ENCODE measurements at regions not wholly inside any gene's neighbourhood (a gene's known extent, or its start where the extent isn't known, plus 50 kb on each side); places are given as distances from the start of the nearest gene placed in this dataset.
A peak's percentile ranks its signal among the peaks of the same experiment; 100 is the strongest.

GRCh38 chr1:60868901-60869663 lies 213.3 kb upstream of the NFIA start:
- intact Hi-C loops (cut with DNase I) = no loop called here
- ATAC-seq = no peak

GRCh38 chr1:60867782-60868181 lies 214.6 kb upstream of the NFIA start:
- ATAC-seq = no peak
- 75% methylated on average over 12 of the region's 12 CpGs for WGBS
- intact Hi-C loops (cut with DNase I) = no loop called here
- peak in 2 of 3 donors; percentile 50 to 52 for DNase-seq
- Histone ChIP-seq H3K27me3 (ENCODE audit: control insufficient read depth, insufficient read depth) (no peaks in the 10 kb centered on the region), H3K9me3 (ENCODE audit: control insufficient read depth, low read length) (no peaks in the 10 kb centered on the region), H3K4me3 (ENCODE audit: low read length) (no peak overlapping the region), H3K27ac (ENCODE audit: low read length) (no peak overlapping the region), H3K4me1 (ENCODE audit: control insufficient read depth, insufficient read depth, low read length) (no peaks in the 10 kb centered on the region)

More at GRCh38 chr1:60868901-60869663, 213.3 kb upstream of the NFIA start:
- no peaks in the 10 kb centered on the region for H3K9me3 ChIP-seq (ENCODE audit: control insufficient read depth, low read length)
- no peaks in the 10 kb centered on the region for H3K4me1 ChIP-seq (ENCODE audit: control insufficient read depth, insufficient read depth, low read length)
- WGBS = 92% methylated on average over 2 of the region's 2 CpGs
- DNase-seq = no peak
- no peak overlapping the region for H3K27ac ChIP-seq (ENCODE audit: low read length)
- H3K27me3 ChIP-seq (ENCODE audit: control insufficient read depth, insufficient read depth) = no peaks in the 10 kb centered on the region
- no peak overlapping the region for H3K4me3 ChIP-seq (ENCODE audit: low read length)

DNA sequence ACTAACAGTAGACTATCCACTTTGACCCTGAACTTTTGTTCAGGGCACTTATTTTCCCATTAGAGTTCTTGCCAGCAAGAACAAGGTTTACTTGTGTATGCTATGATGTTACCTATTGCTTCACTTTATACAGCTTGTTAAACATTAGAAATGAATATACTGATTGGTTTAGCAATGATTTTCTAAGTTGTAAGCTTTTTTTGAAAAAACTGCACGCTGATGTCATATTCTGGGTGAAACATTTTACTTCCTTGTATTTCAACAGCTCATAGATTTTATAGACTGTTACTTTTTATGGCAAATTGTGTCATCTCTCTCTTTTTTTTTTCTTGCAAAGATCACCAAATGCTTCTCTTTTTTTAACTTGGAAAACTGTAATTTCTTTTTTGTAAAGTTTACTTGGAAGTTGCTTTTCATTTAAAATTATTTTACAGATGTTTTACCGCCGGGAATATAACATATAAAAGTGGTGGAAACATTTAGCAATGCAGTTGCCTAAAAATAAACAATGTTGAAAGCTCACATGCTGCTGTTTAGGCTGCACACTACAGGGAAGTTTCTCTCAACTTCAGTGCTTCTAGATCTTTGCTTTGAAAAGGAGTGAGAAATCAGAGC lies 215.3 kb upstream of the NFIA start:
- intact Hi-C loops (cut with DNase I) = no loop called here
- no peak overlapping the region for H3K27ac ChIP-seq (ENCODE audit: low read length)
- H3K9me3 ChIP-seq (ENCODE audit: control insufficient read depth, low read length) = no peaks in the 10 kb centered on the region
- no peaks in the 10 kb centered on the region for H3K27me3 ChIP-seq (ENCODE audit: control insufficient read depth, insufficient read depth)
- ATAC-seq (no peak), DNase-seq (no peak)
- peak overlapping the region; percentile 38 for H3K4me3 ChIP-seq (ENCODE audit: low read length)
- H3K4me1 ChIP-seq (ENCODE audit: control insufficient read depth, insufficient read depth, low read length) = no peaks in the 10 kb centered on the region
- WGBS = 32% methylated on average over 3 of the region's 3 CpGs

GRCh38 chr1:60866226-60866900 lies 216.0 kb upstream of the NFIA start:
- WGBS = 35% methylated on average over 13 of the region's 13 CpGs
- H3K27me3 ChIP-seq (ENCODE audit: control insufficient read depth, insufficient read depth) = no peaks in the 10 kb centered on the region
- DNase-seq = no peak
- H3K4me3 ChIP-seq (ENCODE audit: low read length) = peak overlapping the region; percentile 38
- ATAC-seq = no peak
- H3K9me3 ChIP-seq (ENCODE audit: control insufficient read depth, low read length) = no peaks in the 10 kb centered on the region
- intact Hi-C loops (cut with DNase I) = no loop called here
- H3K4me1 ChIP-seq (ENCODE audit: control insufficient read depth, insufficient read depth, low read length) = peaks cover 2% of the 10 kb centered on the region
- H3K27ac ChIP-seq (ENCODE audit: low read length) = no peak overlapping the region

- Histone ChIP-seq H3K27ac (ENCODE audit: low read length) (no peak overlapping the region), H3K4me3 (ENCODE audit: low read length) (peak overlapping the region; percentile 16), H3K27me3 (ENCODE audit: control insufficient read depth, insufficient read depth) (no peaks in the 10 kb centered on the region), H3K4me1 (ENCODE audit: control insufficient read depth, insufficient read depth, low read length) (peaks cover 2% of the 10 kb centered on the region), H3K9me3 (ENCODE audit: control insufficient read depth, low read length) (no peaks in the 10 kb centered on the region)
- ATAC-seq (peak; percentile 9 to 36), DNase-seq (no peak)
- intact Hi-C loops (cut with DNase I) = no loop called here
- 57% methylated on average over 8 of the region's 8 CpGs for WGBS
Measured at GRCh38 chr1:60865166-60865565, 217.2 kb upstream of the NFIA start.

DNA sequence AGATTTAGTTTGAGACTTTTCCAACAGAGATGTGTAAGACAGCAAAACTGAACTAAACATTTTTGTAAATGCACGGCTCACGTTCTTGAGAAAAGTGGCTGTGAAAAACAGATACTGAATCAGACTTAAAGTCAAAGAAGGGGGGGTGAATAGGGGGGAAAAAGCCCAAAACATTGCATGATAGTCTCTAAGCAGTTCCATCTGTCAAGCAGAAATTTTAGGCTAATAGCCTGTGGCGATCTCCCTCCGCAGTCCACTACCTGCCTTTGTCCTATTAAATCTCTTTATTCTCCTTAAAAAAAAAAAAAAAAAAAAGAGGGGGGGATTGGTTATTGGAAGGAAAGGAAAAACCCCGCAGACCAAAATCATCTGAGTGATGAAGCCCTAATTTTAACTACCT lies 217.6 kb upstream of the NFIA start:
- intact Hi-C loops (cut with DNase I) = no loop called here
- WGBS = 88% methylated on average over 5 of the region's 5 CpGs
- Histone ChIP-seq H3K4me1 (ENCODE audit: control insufficient read depth, insufficient read depth, low read length) (peaks cover 2% of the 10 kb centered on the region), H3K4me3 (ENCODE audit: low read length) (no peak overlapping the region), H3K9me3 (ENCODE audit: control insufficient read depth, low read length) (no peaks in the 10 kb centered on the region), H3K27ac (ENCODE audit: low read length) (no peak overlapping the region), H3K27me3 (ENCODE audit: control insufficient read depth, insufficient read depth) (no peaks in the 10 kb centered on the region)
- no peak for ATAC-seq
- DNase-seq = no peak

DNA sequence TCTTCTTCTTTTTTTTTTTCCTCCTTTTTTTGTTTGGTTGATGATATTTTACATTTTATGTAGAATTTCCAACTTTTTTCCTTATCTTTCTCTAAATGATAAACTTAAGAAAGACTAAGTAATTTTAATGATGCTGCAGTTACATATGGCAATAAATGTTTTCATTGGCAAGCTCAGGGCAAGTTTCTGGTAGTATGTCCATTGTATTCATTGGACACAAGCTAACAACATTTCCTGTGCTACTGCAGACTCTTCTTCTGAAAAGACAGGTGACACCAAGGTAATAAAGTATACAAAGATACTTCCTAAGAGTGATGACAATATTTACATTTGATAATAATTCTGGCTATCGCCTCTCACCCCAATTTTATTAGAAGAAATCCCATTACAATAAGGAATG lies 219.2 kb upstream of the NFIA start:
- Histone ChIP-seq H3K4me3 (ENCODE audit: low read length) (no peak overlapping the region), H3K4me1 (ENCODE audit: control insufficient read depth, insufficient read depth, low read length) (peaks cover 2% of the 10 kb centered on the region), H3K9me3 (ENCODE audit: control insufficient read depth, low read length) (no peaks in the 10 kb centered on the region), H3K27ac (ENCODE audit: low read length) (no peak overlapping the region), H3K27me3 (ENCODE audit: control insufficient read depth, insufficient read depth) (no peaks in the 10 kb centered on the region)
- DNase-seq (no peak), ATAC-seq (no peak)
- 100% methylated on average over 1 of the region's 1 CpG for WGBS
- intact Hi-C loops (cut with DNase I) = no loop called here

DNA sequence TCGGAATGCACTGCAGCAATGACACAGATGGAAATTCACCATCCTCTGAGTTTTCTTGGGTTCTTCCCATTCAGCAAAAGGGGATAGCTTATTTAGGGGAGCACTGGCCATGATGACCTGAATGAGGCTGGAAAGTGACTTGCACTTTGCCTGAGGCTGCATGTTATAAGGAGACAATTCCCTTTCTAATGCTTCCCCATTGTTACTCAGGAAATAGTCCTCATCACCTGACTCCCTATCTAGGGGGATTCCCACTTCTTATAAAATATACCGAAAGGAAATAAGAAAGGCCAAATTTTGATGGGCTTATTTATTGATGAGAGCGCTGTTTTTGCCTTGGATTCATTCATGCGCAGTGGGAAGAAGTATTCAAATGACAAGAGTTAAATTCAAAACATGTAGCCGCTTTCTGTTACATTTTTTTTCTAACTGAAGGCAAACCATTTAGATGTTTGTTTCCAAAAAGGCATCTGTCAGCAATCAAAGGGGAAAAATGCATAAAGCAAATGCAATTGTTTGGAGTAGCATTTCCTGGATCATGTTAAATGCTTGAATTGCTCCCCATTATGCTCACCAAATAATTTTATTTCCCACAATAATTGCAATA lies 220.3 kb upstream of the NFIA start:
- no peak overlapping the region for H3K27ac ChIP-seq (ENCODE audit: low read length)
- no peaks in the 10 kb centered on the region for H3K27me3 ChIP-seq (ENCODE audit: control insufficient read depth, insufficient read depth)
- H3K9me3 ChIP-seq (ENCODE audit: control insufficient read depth, low read length) = no peaks in the 10 kb centered on the region
- 57% methylated on average over 5 of the region's 5 CpGs for WGBS
- peaks cover 2% of the 10 kb centered on the region for H3K4me1 ChIP-seq (ENCODE audit: control insufficient read depth, insufficient read depth, low read length)
- no peak overlapping the region for H3K4me3 ChIP-seq (ENCODE audit: low read length)
- DNase-seq = no peak
- intact Hi-C loops (cut with DNase I) = no loop called here
- no peak for ATAC-seq

- H3K9me3 ChIP-seq (ENCODE audit: control insufficient read depth, low read length) = no peaks in the 10 kb centered on the region
- 80% methylated on average over 2 of the region's 2 CpGs for WGBS
- ATAC-seq (no peak), DNase-seq (no peak)
- intact Hi-C loops (cut with DNase I) = loop anchor here in 1 of 4 donors (10.0 kb wide), 1 partner anchor 996 kb away; no protein-coding TSS in a partner anchor
- H3K27ac ChIP-seq (ENCODE audit: low read length) = no peak overlapping the region
- H3K4me1 ChIP-seq (ENCODE audit: control insufficient read depth, insufficient read depth, low read length) = peaks cover 2% of the 10 kb centered on the region
- H3K27me3 ChIP-seq (ENCODE audit: control insufficient read depth, insufficient read depth) = no peaks in the 10 kb centered on the region
- no peak overlapping the region for H3K4me3 ChIP-seq (ENCODE audit: low read length)
Measured at GRCh38 chr1:60859111-60859510, 223.2 kb upstream of the NFIA start.

DNA sequence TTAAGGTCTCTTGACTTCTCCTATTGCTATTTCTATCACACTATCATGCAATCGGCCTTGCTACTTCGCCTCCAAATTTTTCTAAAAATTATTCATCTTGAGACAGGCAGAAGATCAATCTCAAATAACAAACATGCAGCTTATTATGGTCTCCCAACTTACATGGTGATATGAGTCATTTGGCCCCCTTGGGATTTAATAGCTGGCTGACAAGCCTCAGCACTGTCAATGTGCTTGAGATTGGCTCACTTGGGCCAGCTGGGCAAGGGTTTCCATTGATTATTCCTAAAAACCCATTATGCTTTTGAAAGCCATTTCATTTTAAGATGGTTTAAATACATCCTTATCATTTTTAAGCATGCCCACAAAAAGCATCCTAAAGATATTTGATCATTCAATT lies 224.5 kb upstream of the NFIA start:
- Histone ChIP-seq H3K9me3 (ENCODE audit: control insufficient read depth, low read length) (no peaks in the 10 kb centered on the region), H3K4me1 (ENCODE audit: control insufficient read depth, insufficient read depth, low read length) (peaks cover 2% of the 10 kb centered on the region), H3K4me3 (ENCODE audit: low read length) (no peak overlapping the region), H3K27me3 (ENCODE audit: control insufficient read depth, insufficient read depth) (no peaks in the 10 kb centered on the region), H3K27ac (ENCODE audit: low read length) (no peak overlapping the region)
- DNase-seq = no peak
- intact Hi-C loops (cut with DNase I) = loop anchor here in 1 of 4 donors (10.0 kb wide), 1 partner anchor 997 kb away; no protein-coding TSS in a partner anchor
- ATAC-seq = no peak
- WGBS = 80% methylated on average over 2 of the region's 2 CpGs

DNA sequence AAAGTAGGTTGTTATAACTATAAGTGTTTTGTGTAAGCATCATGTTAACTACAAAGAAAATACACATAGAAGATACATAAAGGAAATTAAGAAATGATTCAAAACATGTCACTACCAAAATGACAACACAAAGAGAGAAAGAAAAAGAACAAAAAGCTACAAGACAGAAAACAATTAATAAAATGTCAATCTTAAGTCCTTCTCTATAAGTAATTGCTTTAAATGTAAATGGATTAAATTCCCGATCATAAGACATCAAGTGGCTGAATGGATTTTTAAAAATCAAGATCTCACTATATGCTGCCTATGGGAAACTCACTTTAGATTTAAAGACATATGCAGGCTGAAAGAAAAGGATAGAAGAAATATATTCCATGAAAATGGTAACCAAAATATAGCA lies 232.3 kb upstream of the NFIA start:
- WGBS = 99% methylated on average over 1 of the region's 1 CpG
- Histone ChIP-seq H3K27ac (ENCODE audit: low read length) (no peak overlapping the region), H3K4me3 (ENCODE audit: low read length) (no peak overlapping the region), H3K27me3 (ENCODE audit: control insufficient read depth, insufficient read depth) (no peaks in the 10 kb centered on the region), H3K4me1 (ENCODE audit: control insufficient read depth, insufficient read depth, low read length) (no peaks in the 10 kb centered on the region), H3K9me3 (ENCODE audit: control insufficient read depth, low read length) (no peaks in the 10 kb centered on the region)
- no peak for DNase-seq
- no peak for ATAC-seq
- intact Hi-C loops (cut with DNase I) = loop anchor here in 1 of 4 donors (10.0 kb wide), 1 partner anchor 1005 kb away; no protein-coding TSS in a partner anchor
